HG03039 (cell line): ENCODE measurements at regions not wholly inside any gene's neighbourhood (a gene's known extent, or its start where the extent isn't known, plus 50 kb on each side); places are given as distances from the start of the nearest gene placed in this dataset.
A peak's percentile ranks its signal among the peaks of the same experiment; 100 is the strongest.

Source experiments
- ATAC-seq: cut with Tn5 transposase; IDR thresholded peaks from one replicate; pipeline ENCODE4 v1.9.1; 2021; ENCODE audit warnings: mild to moderate bottlenecking, moderate library complexity; ENCODE audit not compliant: unreplicated experiment

DNA sequence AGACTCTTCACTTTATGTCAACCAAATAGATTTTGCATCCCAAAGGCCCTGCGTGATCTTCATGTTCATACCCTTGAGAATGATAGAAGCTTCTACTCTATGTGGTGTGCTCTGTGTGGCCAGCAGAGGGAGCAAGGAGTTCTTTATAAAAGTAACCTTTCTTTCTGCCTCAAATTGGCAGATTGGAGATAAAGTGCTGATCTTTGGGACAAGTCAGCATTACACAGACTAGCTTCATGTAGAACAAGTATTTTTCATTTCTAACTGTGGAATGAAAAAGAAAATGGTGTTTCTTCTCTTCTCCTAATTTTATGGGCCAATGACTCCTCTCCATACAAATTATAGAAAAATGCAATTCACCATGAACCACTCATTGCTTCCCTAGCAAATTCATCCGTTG is 1214.1 kb downstream of the SORCS1 start:
- peak; percentile 40 for ATAC-seq

DNA sequence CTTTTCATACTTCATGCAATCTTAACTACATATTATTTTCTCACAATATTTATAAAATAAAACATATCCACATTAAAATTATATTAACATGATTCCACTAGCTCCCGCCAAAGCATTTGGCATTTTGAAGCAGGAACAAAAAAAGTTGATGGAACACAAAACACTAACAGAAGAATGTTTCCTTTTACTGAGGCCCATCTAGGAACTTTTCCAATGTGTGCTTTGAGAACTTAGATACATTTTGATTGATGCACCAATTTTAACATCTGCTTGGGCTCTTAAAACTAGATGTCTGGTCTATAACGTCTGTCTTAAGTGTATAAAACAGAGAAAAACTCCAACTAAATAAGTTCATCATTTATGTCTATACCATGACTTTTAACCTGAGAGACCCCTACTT is 1214.8 kb downstream of the SORCS1 start:
- ATAC-seq = no peak

DNA sequence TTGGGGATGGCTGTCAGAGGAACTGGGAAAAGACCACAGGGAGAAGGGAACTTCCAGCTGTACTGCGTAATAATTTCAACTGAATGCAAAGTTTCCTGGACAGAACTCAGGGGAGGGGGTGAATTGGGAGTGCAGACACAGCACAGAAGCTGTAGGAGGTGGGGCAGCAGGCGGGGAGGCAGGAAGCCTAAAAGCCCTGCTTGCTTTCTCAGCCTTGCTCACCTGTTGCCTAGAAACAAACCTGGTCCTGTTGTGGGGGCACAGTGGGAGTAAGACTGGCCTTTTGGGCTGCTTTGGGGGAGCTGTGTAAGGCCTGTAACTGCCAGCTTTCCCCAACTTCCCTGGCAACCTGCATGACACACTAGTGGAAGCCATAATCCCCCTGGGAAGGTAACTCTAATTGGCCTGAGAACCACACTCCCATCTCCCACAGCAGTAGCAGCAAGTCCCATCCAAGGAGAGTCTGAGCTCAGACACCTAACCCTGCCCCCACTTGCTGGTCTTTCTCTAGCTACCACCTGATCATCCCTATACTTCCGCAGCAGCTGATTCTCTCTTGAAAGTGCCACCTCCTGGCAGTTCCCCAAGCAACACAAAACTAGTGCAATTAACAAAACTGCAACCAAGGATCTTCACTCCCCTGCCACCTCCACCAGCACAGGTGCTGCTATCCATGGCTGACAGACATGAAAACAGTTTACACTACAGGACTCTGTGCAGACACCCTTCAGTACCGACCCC is 1239.3 kb downstream of the SORCS1 start:
- no peak for ATAC-seq

DNA sequence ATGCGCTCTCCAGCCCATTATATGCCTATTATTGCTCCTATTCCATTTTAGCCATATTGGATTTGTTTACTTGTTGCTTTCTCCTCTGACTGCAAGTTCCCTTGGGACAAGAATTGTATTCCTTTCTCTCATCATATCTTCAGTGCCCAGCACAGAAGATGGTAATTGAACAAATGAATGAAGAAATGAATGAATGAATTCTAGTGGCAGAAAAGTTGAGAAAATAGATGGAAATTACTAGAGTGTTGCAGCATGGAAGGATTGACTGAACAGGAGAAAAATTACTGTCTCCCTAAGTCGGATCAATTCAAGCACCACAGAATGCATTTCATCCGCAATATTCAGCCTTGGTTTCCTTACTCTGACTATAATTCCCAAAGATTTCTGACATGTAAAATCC is 1243.2 kb downstream of the SORCS1 start:
- no peak for ATAC-seq

DNA sequence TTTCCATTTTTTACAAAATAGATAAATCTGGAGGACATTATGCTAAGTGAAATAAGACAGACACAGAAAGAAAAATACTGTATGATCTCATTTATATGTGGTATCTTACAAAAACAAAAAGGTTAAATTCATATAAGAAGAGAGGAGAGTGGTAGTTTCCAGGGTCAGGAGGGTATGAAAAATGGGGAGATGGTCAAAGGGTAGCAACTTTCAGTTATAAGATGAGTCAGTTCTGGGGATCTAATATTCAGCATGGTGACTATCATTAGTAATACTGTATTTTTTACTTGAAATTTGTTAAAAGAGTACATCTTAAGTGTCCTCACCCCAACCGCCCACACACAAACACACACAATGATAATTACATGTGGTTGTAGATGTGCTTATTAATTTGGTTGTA is 1250.1 kb downstream of the SORCS1 start:
- no peak for ATAC-seq

DNA sequence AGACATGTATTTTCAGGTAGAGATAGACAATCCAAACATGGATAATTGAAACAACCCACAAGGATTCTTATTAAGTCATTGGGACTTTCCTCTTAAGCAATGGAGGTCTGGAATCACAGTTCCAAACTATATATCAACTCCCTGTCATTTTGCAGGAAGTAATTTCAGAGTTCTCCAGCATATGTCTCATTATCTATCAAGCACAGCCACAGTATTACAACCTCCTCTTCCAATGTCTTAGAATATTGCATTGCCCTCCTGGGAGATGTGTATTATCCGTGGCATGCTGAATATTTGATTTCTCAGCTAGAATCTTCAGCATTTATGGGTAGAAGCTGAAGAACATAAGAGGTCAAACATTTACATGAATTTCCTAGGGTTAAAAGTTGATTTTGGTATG is 1255.8 kb downstream of the SORCS1 start:
- ATAC-seq = no peak

DNA sequence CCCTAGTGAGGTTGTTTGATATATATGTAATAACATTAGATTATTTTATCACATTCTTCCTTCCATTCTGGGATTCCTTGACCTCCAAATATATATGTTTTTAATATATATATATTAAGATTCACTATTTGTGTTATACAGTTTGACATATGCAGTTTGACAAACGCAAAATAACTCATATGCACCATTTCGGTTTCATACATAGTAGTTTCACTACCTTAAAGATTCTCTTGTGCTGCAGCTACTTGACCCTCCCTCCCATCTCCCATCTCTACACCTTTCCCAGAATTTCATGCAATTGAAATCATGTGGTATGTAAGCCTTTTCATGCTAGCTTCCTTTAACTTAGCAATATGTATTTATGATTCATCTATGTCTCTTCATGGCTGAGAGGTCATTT is 1244.4 kb downstream of the SORCS3 start:
- no peak for ATAC-seq

DNA sequence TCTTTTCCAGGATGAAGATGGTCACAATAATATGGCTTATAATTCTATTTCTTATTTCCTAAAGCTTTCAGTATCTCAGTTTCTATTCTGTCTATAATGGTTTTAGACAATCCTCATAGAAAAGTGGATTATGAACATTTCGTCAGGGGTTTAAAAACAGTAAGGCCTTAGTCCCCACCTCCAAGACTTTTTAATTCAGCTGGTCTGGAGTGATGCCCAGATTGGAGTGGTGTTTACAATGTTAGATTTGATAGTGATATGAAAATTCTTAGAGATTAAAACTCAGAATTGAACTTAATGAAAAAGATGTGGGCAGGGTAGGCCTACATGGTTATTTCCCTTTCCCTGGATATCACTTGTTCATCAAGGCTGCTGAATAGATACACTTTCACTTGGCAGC is 1238.3 kb downstream of the SORCS3 start:
- no peak for ATAC-seq

DNA sequence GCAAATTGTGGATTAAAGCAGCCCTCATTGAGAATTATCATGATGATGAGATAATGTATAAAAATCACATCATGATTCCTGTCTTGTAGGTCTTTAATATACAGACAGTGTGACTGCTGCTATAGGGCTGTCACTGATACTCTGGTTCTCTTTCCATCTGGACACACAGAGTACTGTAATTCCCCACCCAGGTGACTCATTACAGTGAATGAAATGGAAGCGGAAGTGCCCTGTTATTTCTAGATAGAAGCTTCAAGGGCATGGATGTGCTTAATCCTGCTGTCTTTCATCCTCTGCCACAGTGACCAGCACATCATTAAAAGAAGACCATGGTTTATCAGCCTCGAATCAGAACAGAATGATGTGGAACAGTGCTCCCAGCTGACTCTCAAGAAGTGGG is 1234.0 kb downstream of the SORCS3 start:
- no peak for ATAC-seq

DNA sequence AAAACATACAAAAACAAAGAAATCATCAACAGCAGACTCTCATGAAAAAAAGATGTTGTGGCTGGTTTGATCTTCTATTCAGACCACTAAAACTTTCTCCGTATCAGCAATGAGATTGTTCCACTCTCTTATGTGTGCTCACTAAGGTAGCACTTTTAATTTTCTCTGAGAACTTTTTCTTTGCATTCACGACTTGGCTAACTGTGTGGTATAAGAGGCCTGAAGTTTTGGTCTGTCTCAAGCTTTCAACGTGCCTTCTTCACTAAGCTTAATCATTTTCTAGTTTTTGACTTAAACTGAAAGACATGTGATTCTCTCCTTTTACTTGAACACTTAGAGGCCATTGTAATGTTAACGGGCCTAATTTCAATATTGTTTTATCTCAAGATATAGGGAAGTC is 1231.6 kb downstream of the SORCS3 start:
- ATAC-seq = no peak

DNA sequence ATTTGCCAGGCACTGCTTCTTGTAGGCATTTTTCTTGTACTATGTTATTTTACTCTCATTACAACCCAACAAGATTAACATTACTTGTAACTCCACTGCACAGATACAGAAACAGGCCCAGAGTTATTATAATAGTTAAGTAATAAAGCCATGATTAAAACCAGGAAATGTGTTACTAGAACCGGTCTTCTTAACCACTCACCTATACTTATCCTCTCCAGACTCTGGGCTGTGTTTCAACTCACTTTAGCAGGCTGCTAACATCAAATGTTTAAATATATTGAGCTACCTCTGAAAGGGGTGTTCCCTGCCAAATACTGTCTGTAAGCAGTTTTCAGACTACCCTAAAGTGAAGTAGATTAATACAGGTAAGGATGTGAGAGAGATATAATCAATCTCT is 1227.8 kb downstream of the SORCS3 start:
- no peak for ATAC-seq

DNA sequence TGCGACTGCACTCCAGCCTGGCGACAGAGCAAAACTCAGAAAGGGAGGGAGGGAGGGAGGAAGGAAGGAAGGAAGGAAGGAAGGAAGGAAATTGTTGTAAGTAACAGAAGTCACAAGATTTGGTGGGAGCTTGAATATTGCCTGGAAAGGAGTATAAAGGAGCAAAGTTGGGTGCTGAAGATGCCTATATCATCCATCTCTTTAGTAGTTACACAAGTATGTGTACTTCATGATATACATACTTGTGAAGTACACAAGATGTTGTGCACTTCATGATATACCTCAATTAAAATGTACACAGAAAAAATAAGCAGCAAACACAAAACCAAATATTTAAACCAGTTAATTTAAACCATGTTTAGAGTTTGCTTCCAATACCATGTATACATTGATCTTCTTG is 1223.8 kb downstream of the SORCS3 start:
- no peak for ATAC-seq

DNA sequence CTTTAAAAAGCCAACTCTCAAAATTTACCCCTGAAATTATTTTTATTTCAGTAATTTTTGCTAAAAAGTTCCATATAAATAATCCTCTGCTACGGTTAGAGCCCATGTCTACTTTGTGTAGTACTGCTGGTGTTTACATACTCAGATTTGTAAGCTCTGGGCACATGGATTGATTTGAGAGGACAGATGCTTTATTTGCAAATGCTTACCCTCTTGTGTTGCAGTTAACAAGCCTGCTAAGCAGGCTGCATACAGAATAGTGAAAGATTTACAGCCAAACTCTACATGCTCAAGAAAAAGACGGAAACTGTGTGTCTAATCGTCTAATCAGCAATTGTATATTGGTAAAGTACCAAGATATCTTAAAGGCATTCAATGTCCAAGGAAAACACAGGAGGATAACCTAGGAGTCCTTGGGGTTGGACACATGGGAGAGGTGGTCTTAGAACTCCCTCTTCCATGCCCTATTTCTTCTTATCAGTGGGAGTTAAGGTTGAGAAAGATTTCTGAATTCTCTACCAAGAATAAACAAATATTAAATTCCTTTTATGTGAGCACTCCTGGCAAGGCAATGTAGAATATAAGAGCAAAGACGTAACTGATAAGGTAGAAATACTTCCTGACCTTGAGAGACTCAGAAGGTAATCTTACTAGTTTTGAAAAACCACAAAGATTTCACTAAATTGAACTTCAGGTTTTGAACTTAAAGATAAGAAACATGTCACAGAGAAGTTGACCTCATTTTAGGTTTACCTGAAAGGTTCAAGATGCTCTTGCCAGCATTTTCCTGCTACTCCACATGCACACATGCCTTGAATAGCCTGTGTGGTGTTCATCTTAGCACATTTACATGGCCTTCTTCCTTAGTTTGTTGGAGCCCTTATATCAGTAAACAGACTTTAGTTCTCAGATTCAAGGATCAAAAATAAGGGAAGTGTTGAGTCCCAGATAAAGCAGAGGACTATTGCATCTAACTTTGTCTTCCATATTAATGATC is 1216.5 kb downstream of the SORCS3 start:
- ATAC-seq = no peak

DNA sequence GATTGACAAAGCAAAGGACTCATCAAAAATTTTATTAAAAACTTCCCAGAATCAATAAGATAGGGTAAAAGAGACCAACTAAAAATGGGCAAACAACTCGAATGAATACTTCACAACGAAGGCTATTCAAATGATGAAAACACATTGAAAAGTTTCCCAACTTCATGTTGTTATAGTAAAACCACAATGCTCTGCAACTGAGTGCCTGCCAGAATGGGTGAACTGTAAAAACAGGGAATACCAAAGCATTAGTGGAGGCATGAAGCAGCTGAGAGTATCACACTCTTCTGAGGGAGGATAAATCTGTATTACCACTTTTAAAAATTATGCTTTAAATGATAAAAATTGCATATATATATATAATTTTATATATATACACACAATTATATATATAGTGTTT is 1214.7 kb downstream of the SORCS3 start:
- no peak for ATAC-seq

DNA sequence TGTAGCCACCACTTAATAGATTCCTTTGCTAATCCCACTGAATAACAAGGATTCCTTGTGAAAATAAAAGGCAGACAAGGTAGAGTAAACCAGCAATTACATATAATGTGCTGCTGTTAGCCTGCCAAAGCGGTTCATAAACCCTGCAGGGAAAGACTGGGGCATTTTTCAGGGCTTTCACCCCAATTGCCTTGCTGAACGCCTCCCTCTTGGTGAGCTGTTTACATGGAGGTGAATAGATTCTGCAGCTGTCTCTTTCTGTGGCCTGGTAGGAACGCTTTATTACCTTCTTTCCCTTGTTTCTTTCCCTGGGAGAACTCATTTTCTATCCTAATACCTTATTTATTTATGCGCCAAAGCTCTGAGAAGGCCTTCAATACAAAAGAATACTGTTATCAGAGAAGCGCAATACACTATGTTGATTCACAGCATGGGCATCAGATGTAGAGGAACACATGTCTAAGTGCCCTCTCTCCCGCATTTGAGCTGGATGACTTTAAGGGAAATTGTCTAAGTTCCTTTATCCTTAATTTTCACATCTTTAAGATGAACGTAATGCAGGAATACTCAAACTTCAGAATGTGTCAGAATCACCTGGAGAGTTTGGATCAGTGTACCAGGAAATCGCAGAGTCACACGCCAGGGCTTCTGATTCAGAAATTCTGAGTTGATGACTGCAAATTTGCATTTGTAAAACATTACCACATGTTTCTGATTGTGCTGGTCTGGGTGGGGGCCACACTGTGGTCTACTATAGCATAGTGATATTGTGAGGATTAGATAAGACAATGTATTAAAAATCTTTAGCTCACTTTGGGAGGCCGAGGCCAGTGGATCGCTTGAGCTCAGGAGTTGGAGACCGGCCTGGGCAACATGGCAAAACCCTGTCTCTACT is 1203.8 kb downstream of the SORCS3 start:
- no peak for ATAC-seq

DNA sequence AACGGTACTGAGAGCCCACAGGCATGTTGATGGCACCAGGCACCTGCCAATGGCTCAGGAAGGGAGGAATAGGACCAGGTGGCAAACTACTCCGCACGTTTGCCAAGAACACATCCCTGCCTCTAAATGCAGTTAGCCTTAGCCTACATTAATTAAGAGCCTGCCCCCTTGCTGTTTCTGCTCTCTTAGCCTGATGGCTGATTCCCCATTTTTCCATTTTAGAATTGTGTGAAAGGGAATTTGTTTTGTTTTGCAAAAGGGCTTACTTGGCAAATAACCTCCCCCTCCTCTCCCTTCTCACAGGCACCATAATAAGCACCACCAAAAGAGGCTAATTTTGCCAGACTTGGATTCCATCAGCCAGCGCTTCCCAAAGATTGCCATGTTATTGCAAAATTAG is 1203.2 kb downstream of the SORCS3 start:
- ATAC-seq = no peak

DNA sequence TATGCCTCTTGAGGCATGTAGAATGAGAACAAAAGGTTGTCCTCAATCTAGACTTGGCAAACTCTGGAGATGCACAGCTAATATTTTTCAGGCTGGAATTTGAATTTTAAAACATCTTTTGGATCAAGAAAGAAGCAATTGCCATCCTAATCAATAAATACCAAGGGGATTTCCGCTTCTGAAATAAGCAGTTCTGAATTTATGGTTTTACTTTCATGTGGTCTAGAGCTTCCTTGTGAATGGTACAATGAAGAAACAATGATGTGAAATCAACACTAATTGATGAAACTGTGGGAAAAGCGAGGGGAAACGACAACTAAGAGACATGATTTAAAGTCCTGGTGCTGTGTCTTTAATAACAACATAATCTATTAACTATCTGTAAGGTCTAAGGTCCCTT is 1202.7 kb downstream of the SORCS3 start:
- ATAC-seq = no peak

DNA sequence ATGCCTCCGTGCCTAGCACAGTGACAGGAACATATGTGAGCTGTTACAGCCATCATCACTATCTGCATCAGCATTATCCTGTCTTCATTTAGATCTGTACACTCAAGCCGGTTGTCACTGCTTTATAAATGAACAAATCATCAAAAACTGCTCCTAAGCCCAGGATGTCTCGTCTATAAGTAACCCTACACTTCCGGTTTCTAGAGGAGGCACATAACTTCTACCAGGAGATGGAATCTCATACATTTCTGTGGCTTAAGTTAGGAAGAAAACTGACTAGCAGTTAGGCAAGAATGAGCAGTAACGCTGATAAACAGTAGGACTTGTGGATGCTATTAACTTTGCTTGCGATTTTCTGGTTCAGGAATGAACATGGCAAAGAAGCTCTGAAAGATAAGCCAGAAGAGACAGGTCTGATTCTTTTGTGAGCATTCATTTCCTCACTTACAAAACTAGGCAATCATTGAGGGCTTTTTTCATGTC is 1199.2 kb downstream of the SORCS3 start:
- ATAC-seq = no peak

DNA sequence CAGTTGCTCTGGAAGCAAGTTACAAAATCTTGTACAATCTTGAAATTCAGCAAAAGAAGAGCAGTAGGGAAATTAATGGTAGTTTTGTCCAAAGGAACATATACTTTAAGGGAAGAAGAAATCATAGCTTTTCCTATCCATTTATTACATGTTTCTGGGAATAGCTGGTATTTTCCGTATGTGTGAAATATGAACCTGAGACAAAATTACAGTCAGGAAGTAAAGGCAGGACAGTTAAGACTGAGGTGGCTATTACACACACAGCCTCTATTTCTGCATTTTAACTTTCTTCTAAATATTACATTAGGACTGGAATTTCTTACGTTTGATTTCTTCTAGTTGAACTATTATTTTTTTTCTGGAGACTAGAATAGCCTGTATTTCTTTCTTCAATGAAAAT is 1197.3 kb downstream of the SORCS3 start:
- ATAC-seq = no peak

DNA sequence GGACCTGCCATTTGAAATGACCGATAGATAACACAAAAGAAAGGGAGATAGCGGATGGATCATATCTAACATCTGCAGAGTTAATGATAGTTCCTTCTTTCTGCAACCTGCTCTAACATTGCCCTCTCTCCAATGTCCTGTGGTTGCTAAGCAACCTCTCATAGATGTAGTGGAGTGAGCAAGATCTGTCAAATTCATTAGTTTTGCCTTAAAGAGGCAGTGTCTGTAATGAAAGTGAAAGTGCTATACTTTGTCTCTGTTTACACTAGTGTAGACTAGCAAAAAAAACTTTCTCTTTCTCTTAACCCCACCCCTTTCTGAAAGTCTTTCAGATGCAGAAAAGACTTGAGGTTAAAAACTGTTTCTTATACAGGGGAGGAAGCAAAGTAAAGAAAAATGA is 1196.9 kb downstream of the SORCS3 start:
- ATAC-seq = peak; percentile 87
